NT2/D1 (cell line): ENCODE measurements at regions not wholly inside any gene's neighbourhood (a gene's known extent, or its start where the extent isn't known, plus 50 kb on each side); places are given as distances from the start of the nearest gene placed in this dataset.

Experiments used
- DNase-seq: peaks from one replicate; pipeline ENCODE4 v3.0.0-alpha.2; 2011; ENCODE audit warnings: low read depth, low spot score
- H3K27me3 ChIP-seq: 2 replicates; pipeline ENCODE4 v1.6.0; 2011; ENCODE audit warnings: mild to moderate bottlenecking; ENCODE audit not compliant: insufficient read length, insufficient read depth
- H3K36me3 ChIP-seq: 2 replicates; pipeline ENCODE4 v1.6.1; 2011; ENCODE audit warnings: mild to moderate bottlenecking, low read length, mixed read lengths; ENCODE audit not compliant: insufficient read depth, insufficient read length
- H3K4me1 ChIP-seq: 2 replicates; pipeline ENCODE4 v1.5.1; 2011; ENCODE audit not compliant: insufficient read depth, insufficient read length
- H3K4me3 ChIP-seq: 2 replicates; pipeline ENCODE4 v1.5.1; 2011; ENCODE audit warnings: low read depth; ENCODE audit not compliant: insufficient read length
- H3K9ac ChIP-seq: 2 replicates; pipeline ENCODE4 v1.6.0; 2011; ENCODE audit warnings: low read depth; ENCODE audit not compliant: insufficient read length
- H3K9me3 ChIP-seq: 2 replicates; pipeline ENCODE4 v1.5.1; 2011; ENCODE audit warnings: mild to moderate bottlenecking, low read length; ENCODE audit not compliant: insufficient read depth
- SUZ12 ChIP-seq: IDR thresholded peaks from 2 replicates; pipeline ENCODE4 v1.6.1; 2011; ENCODE audit not compliant: insufficient read length, insufficient read depth; ENCODE audit errors: extremely low read depth
- YY1 ChIP-seq: IDR thresholded peaks from 2 replicates; pipeline ENCODE4 v1.6.1; 2011; ENCODE audit not compliant: insufficient read length, insufficient read depth
- ZNF274 ChIP-seq: IDR thresholded peaks from 2 replicates; pipeline ENCODE4 v1.6.1; 2011; ENCODE audit warnings: mild to moderate bottlenecking, low read depth, low read length

DNA sequence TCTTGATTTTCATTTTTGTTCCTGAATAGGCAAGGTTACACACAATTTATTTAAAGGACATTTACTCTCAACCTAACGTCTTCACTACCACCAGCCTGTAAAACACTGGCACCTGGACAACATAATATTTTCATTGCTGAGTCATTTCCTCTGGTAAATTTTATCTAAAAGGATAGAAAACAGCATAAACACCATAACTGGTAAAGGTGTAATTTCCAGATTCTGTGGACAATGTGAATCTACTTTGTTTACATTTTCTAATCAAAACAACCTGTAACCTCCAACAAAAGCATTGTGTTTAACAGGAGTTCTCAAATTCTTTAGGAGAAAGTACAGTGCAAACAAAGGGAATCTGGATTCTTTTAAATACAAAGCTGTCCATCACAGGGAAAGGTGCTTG is 472.0 kb upstream of the AKR1E2 start:
- Histone ChIP-seq H3K9me3 (no peaks in the 10 kb centered on the region), H3K4me1 (no peaks in the 10 kb centered on the region), H3K36me3 (no peaks in the 10 kb centered on the region), H3K9ac (no peak overlapping the region), H3K4me3 (no peak overlapping the region), H3K27me3 (no peaks in the 10 kb centered on the region)
- DNase-seq: no peak
- TF ChIP-seq ZNF274 (no peak), YY1 (no peak), SUZ12 (no peak)

- H3K9ac ChIP-seq: no peak overlapping the region
These were observed 472.9 kb upstream of the AKR1E2 start for GRCh38 chr10:4353059-4353655.

GRCh38 chr10:4352414-4352961 is 473.5 kb upstream of the AKR1E2 start:
- H3K4me3 ChIP-seq: no peak overlapping the region
- no peak for TF ChIP-seq SUZ12
- no peak for TF ChIP-seq YY1
- no peak for DNase-seq
- no peaks in the 10 kb centered on the region for H3K9me3 ChIP-seq
- H3K36me3 ChIP-seq: no peaks in the 10 kb centered on the region
- H3K4me1 ChIP-seq: no peaks in the 10 kb centered on the region
- H3K27me3 ChIP-seq: no peaks in the 10 kb centered on the region
- H3K9ac ChIP-seq: no peak overlapping the region

More at GRCh38 chr10:4353059-4353655, 472.9 kb upstream of the AKR1E2 start:
- Histone ChIP-seq H3K27me3 (no peaks in the 10 kb centered on the region), H3K36me3 (no peaks in the 10 kb centered on the region), H3K4me1 (no peaks in the 10 kb centered on the region), H3K9me3 (no peaks in the 10 kb centered on the region), H3K4me3 (no peak overlapping the region)
- no peak for DNase-seq
- no peak for TF ChIP-seq SUZ12
- TF ChIP-seq YY1: no peak
- TF ChIP-seq ZNF274: no peak

DNA sequence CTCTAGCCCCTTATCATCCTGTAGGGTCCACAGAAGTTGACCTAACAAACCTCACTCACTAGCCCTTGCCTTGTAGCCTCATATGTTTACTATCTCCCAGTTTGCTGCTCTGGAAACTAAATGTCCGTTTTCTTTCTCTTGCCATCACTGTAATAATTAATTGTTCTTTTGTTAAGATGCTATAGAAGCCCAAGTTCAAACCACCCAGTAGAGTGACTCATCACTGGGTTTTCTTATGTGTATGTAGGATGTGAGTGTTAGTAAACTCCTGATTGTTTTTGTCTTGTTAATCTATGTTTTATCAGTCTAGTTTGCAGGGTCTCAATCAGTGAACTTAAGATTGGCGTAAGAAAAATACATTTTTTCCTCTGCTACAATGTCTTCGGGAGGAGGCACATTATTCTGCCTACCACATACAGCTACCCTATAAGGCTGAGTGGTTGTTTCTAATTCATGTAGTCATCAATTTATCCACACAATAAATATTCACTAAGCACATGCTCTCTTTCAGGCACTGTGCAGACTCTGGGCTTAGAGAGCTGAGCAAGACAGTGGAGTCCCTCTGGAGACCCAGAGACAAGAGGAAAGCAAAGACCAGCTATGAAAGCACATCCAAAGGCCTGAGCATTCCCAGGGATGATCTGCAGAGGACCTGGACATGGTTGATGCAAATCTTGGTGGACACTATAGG is 474.1 kb upstream of the AKR1E2 start:
- H3K9ac ChIP-seq: no peak overlapping the region

GRCh38 chr10:4347397-4347796 is 478.6 kb upstream of the AKR1E2 start:
- Histone ChIP-seq H3K9ac (no peak overlapping the region), H3K36me3 (no peaks in the 10 kb centered on the region), H3K4me3 (no peak overlapping the region), H3K4me1 (no peaks in the 10 kb centered on the region), H3K9me3 (no peaks in the 10 kb centered on the region), H3K27me3 (no peaks in the 10 kb centered on the region)
- no peak for TF ChIP-seq YY1
- TF ChIP-seq SUZ12: no peak
- TF ChIP-seq ZNF274: no peak
- DNase-seq: no peak

More for the DNA sequence above, 474.1 kb upstream of the AKR1E2 start:
- no peaks in the 10 kb centered on the region for H3K9me3 ChIP-seq
- no peaks in the 10 kb centered on the region for H3K4me1 ChIP-seq
- H3K27me3 ChIP-seq: no peaks in the 10 kb centered on the region
- TF ChIP-seq SUZ12 (no peak), YY1 (no peak), ZNF274 (no peak)
- no peak for DNase-seq
- no peaks in the 10 kb centered on the region for H3K36me3 ChIP-seq
- no peak overlapping the region for H3K4me3 ChIP-seq

GRCh38 chr10:4345877-4346646 is 479.9 kb upstream of the AKR1E2 start:
- H3K9me3 ChIP-seq: no peaks in the 10 kb centered on the region
- H3K27me3 ChIP-seq: no peaks in the 10 kb centered on the region
- no peak overlapping the region for H3K4me3 ChIP-seq
- no peaks in the 10 kb centered on the region for H3K4me1 ChIP-seq
- no peak overlapping the region for H3K9ac ChIP-seq
- no peak for TF ChIP-seq ZNF274
- TF ChIP-seq SUZ12: no peak
- no peak for TF ChIP-seq YY1
- H3K36me3 ChIP-seq: no peaks in the 10 kb centered on the region
- DNase-seq: no peak
